Muscle of back (tissue), 3 donors: ENCODE measurements at regions not wholly inside any gene's neighbourhood (a gene's known extent, or its start where the extent isn't known, plus 50 kb on each side); places are given as distances from the start of the nearest gene placed in this dataset.

ENCODE experiments used
- DNase-seq, 3 donors: peaks; one replicate each; pipeline versions ENCODE4 v3.0.0 to v3.0.0-alpha.2; 2013

DNA sequence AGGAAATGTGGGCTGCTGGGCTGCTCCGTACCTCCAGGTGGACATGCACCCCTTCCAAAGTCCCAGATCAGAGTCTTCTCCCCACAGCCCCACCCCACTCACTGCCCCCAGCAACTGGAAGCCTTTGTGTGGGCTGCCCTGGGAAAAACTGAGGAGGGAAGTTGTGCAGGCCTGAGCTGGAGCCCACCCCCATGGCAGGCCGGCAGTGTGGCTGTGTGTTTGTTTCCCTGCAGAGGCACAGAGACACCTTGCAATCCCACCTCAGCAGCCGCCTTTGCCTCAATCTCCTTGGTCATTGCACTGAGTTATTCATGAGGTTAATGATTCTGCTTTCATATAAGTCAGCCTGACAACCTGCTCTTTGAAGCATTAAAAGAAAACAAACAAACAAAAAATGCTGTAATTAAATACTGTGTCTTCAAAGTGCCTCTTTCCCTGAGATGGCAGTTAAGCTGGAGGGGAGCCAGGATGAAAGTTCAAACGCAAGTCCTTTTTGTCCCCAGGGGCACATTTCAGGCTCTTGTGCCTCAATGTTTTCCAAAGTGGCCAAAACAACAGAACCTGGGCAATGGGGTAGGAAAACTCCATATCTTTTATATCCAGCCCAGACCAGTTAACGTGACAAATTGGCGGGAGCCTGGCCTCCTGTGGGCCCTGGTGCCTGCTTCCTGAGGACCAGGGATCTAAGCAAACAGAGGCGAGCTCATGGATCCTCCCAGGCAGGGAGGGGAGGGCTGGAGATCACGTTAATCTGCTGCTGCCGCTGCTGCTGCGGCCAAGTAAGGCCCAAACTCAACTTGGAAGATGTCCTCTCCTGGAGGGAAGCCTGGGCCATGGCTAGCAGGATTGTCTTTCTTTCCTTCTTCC lies 51.9 kb upstream of the TSPAN11 start:
- DNase-seq = peak; percentile 17 to 81 (median 71)

DNA sequence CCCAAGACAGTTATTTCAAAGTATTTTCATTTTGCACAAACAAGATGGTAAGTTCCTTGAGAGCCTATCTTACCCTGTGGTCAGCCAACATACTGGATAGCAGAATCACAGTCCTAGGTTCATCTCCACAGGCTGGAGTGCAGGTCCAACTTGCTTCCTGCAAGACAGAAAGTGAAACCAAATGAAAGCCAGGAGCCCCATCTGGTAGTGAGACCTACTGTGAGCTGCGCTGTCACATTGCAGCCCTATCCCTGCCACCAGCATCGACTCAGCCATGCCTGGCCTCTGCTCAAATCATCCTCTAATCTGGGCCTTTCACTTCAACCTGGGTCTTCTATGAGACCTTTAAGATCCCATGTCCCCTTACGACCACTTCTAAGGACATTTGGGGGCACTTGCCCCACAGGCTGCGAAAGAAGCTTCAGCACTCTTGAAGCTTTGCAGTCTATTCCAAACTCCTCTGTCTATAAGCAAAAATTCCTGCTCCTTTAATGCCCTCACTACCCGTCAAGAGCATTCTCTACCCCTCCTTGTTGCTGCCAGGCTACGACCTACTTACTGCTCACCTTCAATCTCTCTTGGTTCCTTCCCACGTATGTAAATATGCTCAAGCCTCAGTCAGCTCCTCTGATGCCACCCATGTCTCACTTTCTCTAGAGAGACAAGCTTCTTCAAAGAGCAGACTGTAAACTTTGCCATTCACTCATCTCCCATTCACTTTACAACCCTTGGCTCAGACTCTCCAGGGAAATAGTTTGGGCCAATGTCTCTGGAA lies 55.9 kb upstream of the TSPAN11 start:
- no peak for DNase-seq

DNA sequence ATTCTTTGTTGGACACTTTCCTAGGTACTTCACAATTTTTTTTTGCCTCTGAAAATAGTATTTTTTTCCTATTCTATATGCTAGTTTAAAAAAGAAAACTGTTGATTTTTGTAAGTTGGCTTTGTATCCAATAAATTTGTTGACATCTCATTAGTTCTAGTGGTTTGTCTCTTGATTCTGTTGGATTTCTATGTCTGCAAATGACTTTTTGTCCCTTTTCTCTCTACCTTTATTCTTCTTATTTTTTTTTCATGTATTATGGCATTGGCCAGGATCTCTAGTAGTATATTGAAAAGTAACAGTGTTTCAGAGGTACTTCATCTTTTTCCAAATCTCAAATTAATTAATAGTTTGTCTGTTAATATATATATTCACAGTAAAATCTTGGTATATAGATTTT lies 59.1 kb upstream of the TSPAN11 start:
- no peak for DNase-seq

DNA sequence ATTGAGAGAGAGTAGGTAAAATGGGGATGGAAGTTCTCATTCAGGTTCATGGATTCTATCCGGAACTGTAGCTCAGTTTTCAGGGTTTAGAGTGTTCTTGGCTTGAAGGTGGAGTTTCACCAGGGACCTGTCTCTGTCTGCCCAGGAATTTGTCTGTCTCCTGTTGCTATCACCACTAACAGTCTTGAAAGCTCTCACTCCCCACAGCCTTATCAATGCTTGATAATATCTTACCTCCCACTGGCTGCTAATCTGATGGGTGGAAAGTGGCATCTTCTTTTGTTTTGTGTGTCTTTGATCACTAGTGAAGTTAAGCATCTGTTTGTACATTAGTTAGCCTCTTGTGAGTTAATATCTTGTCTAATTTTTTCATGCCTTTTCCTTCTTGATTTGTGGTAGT lies 60.3 kb upstream of the TSPAN11 start:
- no peak for DNase-seq

DNA sequence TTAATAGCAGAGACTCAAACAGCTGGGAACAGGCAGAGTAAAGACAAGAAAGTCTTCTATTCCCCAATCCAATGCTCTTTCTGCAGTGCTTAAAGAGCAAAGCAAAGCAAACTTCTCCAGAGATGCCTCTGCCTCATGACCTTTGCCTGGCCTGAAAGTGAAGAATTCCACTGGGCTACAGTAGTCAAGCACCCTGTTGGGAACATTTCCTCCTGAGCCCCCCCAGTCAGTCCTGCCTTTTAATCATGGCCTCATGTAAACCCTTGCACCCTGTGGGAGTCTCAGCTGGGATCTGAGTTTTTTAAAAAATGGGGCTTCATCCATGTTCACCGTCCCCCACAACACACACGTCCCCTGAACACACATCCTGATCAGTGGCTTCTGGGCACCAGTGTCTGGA lies 62.7 kb upstream of the TSPAN11 start:
- no peak for DNase-seq

DNA sequence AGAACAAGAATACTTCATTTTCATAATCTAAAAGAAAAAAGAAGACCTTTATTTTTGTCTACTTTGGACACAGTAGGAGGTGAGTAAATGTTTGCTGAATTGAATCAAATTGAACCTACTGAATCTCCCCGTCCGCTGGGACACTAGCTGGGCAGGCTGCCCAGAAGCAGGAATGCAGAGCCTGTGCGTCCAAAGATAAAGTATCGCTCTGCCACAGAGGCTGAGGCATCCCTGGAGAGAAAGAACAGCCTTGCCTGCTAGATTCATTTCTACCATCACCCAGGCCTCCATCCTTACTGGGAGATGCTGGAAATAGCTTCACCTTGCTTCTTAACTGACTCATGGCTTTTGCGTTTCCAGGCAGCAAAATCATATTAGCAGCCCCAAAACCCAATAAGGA lies 64.1 kb upstream of the TSPAN11 start:
- DNase-seq = peak in 1 of 3 donors; percentile 19

DNA sequence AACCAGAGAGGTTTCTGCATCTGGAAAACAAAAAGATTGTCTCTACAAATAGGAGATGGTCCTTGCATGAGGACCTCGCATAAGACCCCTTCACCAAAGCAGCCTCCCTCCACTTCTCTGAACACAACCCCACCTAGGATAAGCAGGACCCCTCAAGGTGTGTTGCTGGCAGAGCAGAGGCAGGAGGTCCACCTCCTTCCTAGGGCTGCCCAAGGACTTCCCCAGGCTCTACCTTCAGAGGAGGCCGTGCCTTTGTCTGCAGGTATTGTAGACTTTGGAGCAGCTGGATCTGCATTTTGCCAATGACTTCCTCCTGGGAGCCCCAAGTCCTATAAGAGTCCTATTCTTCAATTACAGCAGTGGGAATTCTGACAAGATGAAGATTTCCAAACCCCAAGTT lies 67.3 kb upstream of the TSPAN11 start:
- no peak for DNase-seq

DNA sequence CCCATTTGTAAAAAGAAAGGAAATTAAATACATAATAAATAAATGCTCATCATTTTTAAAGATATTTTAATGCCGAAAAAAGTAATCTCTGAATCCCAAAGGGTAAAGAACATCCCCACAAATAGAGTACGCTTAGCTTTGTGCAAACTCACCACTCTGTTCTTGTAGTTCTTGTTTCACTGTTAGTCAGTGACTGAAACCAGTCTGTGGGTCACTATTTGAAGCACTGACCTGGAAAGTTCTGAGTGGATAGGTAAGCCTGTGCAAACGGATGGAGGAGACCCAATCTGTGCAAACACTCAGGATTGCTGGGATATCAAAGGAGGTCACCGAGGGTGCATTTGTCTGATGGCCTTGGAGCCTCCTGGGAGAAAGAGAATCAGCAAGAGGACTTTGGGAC lies 68.1 kb upstream of the TSPAN11 start:
- no peak for DNase-seq

DNA sequence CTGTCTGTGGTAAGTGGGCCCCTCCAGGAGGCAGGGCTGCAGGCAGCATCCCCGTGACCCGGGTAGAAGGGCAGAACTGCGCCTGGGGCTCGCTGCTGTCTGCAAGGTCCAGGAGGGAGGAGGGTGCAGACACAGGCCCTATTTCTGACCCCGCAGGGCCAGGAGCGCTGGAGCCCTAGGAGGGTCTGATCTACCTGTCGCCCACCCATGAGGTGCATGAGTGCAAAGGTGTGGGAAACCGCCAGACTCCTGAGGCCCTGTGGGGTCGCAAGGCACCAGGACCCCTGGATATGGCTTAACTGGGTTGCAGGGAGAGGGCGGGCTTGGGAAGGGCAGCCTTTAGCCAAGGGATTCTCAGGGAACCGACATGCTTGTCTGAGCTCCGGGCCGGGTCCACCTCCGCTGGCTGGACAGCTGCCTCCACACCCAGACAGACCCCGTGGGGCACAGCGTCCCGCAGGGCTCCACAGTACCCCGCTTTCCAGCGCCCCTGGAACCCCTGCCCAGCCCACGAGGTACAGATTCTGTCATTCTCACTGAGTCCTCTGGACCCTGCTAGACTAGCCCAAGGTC lies 72.9 kb upstream of the TSPAN11 start:
- no peak for DNase-seq

DNA sequence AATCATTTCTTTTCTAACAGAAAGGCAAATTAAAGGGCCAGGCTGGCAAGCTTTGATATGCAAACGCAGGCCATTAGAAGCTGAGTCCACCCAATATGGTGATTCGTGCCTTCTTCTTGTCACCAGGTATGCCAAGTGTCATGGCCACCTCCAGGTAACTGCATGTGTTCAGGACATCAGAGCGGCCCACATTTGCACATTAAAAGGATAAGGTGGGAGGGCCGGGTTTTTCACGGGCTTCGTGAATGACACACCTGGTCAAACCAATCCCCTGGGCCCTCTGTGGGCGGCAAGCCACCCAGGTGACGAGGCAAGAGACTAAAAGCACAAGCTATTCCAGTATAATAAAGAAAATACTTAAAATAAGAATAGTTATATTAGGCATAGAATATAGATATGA lies 75.9 kb upstream of the TSPAN11 start:
- no peak for DNase-seq

DNA sequence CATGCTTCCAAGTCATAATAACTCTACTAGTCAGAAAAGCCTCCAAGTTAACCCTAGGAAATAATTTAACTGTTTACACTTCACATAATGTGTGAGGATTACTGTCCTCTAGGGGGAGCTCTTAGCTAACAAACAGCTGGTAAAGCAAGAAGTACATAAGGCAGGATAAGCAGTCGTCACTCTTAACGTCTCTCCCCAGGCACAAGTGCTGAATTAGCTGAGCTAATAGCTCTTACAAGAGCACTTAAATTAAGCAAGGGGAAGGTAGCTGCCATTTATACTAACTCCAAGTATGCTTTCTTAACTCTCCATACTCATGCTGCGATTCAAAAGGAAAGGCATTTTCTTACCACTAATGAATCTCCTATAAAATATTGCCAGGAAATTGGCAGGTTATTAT lies 79.3 kb upstream of the TSPAN11 start:
- peak; percentile 25 to 31 (median 30) for DNase-seq

DNA sequence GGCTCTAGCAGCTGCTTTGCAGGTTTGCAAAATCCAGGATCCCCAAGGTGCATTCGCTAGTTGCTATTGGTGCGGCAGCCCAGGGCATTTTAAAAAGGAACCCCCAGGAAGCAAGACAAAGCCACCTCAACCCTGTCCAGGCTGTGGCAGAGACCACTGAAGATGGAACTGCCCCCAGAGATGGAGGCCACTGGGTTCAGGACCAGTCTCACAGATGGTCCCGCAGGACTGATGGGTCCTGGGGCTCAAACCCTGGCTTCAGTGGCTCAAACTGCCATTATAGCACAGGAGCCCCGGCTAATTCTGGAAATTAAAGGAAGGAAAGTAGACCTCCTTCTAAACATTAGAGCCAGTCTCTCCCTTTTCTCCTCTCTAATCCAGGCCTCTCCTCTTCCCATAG lies 79.8 kb upstream of the TSPAN11 start:
- no peak for DNase-seq

DNA sequence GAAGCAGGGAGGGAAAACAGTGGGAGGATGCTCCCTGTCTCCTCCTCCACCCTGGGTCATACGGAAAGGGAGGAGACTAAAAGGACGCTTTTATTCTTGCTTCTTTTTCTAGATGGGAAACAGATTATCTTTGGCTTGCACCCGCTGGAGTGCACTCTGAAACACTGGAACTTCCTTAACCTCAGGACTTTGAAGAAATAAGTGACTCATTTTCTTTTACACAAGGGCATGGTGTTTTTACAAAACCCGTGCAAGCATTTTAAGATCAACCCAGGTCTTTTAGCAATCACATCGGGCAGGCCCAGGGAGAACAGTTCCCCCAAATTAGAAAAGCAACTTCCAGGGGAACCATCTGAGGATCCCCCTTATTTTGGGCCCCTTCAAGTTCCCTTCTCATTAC lies 80.9 kb upstream of the TSPAN11 start:
- DNase-seq = no peak

DNA sequence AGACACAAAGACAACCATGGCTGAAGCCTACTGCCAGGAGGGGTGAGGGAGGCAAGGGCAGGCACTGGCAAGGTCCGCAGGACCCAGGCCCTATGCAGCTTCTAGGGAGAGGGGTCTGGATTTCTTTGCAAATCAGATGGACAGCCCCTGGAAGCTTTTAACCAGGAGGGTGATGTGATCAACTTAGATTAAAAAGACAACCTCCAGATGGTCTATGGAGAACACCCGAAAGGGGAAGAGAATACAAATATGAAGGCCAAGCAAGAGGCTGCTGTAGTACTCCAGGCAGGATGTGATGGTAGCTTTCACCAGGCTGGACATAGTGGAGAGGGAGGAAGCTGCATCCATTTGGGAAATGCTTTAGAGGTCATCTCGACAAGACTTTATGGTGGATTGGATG lies 83.3 kb upstream of the TSPAN11 start:
- DNase-seq = no peak

DNA sequence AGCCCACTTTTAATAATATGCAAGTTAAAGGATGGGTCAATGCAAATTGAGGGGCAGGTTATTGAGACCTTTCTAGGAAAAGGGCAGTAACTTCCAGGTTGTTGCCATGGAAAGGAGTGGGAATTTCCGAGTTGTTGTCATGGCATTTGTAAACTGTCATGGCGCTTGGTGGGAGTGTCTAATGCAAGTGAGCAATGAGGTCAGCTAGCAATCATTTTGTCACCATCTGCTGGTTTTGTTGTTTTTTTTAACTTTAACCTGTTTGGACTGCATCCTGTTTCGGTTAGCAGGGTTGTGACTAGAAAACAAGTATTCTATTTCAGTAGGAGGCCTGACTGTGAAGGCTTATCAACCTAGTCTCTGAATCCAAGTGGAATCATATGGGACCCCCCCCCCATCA lies 85.8 kb upstream of the TSPAN11 start:
- DNase-seq = no peak

DNA sequence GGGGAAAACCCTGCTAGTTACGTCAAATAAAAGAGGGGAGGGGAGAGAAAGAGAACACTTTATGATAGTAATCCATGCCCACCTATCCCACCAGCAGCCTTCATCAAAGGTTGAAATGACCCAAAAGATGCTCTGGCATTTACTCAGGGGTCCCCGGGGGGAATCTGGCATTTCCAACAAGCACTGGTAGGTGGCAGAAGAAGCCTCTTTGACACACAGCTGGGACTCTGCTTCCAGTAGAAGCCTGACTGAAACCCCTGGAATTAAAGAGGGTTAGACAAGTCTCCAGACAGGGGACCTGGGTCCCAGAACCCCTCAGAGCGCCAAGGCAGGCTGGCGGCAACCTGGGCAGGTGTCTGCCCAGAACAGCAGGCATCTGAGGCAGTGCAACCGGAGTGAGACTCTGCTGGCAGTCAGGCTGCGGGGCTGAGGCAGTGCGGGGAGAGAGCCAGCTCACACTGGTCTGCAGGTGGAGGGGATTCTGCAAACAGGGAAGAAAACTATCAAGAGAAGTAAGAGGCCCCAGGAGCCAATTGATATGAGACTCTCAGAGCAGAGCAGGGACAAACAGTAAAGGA lies 85.0 kb upstream of the CAPRIN2 start:
- no peak for DNase-seq

DNA sequence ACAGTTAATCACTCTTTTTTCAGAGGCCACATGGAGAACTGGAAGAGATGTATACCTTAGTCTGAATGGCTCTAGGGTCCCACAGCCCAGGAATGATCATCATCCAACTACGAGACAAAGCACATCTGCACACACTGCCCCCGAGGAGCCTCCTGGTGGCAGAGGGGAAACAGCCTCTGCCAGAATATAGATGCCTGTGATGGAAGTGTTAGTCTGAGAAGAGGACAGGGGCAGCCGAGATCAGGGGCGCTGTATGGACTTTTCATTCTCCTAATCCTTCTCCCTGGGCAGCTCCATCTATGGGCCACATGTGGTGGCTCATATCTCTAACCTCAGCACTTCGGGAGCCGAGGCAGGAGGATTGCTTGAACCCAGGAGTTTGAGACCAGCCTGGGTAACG lies 82.8 kb upstream of the CAPRIN2 start:
- no peak for DNase-seq

DNA sequence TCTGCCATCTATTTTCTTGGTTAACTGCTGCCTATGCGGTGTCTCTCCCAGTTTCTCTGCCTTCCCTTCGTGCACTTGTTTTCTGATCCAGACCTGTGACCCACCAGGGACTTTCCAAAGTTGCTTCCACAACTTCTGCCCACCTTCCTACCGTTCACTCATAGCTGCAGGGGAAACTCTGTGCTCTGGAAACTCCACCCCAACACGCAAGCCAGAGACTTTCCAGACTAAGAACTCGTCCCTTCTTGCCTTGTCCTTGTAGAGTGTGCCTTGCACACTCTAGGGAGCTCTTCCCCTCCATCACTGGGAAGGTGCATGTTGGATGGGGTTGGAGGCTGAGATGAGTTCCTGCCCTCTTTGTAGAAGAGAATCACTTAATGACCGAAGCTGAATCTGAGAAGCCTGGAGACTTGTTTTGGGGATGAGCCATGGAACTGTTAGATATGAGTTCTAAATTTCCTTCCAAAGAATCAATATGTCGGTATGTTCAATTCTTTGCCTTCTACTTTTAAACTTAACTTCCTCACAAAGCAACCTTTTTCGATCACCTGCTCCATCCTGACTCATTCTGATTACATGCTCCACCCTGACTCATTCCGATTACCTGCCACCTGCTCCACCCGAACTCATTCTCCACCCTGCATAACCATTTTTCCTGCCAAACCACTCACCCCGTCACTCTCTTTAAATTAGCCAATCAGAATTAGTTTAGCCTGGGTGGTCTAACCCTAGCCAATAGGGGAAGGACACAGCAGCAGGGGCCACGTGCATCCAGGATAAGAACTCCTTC lies 82.1 kb upstream of the CAPRIN2 start:
- no peak for DNase-seq

DNA sequence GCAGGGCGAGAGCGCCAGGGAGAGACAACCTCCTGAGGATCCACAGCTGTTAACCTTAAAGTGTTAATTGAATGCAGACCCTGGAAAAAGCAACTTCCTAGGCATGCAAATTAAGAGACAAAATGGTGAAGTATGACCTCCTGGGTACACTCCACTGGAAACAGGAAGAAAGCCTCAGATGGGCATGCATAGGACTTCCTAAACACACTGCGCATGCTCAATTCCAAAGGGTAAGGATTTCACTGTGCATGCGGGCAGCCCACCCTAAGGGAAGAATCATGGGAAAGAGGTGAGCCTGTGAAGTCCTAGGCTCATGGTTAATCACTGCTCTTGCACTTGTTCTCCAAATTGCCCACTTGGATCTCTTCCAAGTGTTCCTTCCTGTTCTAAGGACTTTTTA lies 80.5 kb upstream of the CAPRIN2 start:
- no peak for DNase-seq

DNA sequence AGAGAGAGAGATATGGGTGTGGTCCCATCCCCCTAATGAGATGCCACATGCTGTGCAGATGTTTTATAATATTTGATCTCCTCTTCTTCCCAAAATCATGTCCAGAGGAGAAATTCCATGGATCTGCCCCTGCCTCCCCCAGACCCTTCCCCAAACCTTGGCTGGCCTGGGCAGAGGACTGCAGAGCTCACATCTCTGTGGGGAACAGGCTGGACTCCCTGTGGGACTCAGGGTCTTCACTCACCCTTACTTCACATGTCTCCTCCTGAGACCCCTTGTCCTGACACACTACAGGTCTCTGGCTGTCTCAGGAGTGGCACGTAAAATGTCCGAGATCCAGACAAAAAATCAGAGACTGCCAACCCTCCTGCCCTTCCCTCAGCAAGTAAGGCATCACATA lies 76.0 kb upstream of the CAPRIN2 start:
- DNase-seq = no peak

DNA sequence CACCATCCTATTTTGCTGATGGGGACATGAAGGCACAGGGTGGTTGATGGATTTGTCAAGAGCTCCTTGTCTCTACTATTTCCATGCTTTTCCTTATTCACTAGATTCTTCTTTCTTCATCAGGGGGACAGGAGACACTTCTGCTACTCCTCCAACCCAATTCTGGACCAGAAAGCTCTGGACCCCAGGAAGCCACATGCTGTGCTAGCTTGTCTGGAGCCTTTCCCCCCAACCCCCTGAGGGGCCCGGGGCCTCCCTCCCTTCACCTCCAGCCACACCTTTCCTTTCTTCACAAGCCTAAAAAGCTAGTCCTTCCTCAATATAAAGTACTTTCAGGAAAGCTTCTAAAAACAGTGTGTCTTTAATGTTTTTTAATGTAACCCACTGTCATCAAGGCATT lies 75.1 kb upstream of the CAPRIN2 start:
- DNase-seq = no peak

DNA sequence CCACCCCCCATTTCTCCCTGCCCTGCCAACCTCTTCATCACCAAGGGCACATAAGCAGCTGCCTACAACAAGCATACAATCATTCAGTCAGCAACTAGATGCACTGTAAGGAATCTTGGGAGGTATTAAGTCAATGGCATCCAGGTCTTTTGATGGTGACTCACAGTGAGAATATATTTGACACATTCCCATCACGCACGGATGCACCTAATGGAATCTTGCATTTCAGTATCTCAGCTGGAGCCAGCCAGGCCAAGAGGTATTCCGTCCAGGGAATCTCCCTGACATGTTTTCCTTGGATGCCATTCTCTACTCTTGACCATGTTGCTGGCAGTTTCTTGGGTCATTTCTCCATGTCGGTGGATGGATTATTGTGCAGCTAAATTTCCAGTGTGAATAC lies 73.9 kb upstream of the CAPRIN2 start:
- DNase-seq = no peak
